Neural cell (in vitro differentiated cells): ENCODE measurements at regions not wholly inside any gene's neighbourhood (a gene's known extent, or its start where the extent isn't known, plus 50 kb on each side); places are given as distances from the start of the nearest gene placed in this dataset.

ENCODE experiments used
- H2AFZ ChIP-seq: fragments of 200-600, 300-800 bp; sonication (generic), shearing (Covaris generic); 2 replicates; pipeline ENCODE4 v1.6.0; 2014; ENCODE audit warnings: low read depth, mild to moderate bottlenecking, antibody characterized with exemption, low read length, moderate library complexity
- H3F3A ChIP-seq: fragments of 200-600 bp; shearing (Covaris generic); 2 replicates; pipeline ENCODE4 v1.6.1; 2016; ENCODE audit warnings: mild to moderate bottlenecking, moderate library complexity, mixed read lengths, antibody characterized with exemption, low read length; ENCODE audit not compliant: insufficient read depth, poor library complexity, severe bottlenecking
- H3K27ac ChIP-seq: fragments of 200-600, 300-800 bp; sonication (generic), shearing (Covaris generic); 2 replicates; pipeline ENCODE4 v1.5.1; 2014; ENCODE audit warnings: mild to moderate bottlenecking, low read length, moderate library complexity
- H3K27me3 ChIP-seq: fragments of 300-800, 200-600 bp; sonication (generic), shearing (Covaris generic); 2 replicates; pipeline ENCODE4 v1.6.0; 2014; ENCODE audit warnings: mild to moderate bottlenecking, low read depth, low read length, moderate library complexity; ENCODE audit not compliant: insufficient read depth
- H3K36me3 ChIP-seq: fragments of 300-800, 200-600 bp; sonication (generic), shearing (Covaris generic); 2 replicates; pipeline ENCODE4 v1.5.1; 2014; ENCODE audit warnings: mild to moderate bottlenecking, antibody characterized with exemption, low read length, moderate library complexity; ENCODE audit not compliant: insufficient read depth
- H3K4me2 ChIP-seq: fragments of 300-800, 200-600 bp; sonication (generic), shearing (Covaris generic); 2 replicates; pipeline ENCODE4 v1.6.0; 2014; ENCODE audit warnings: mild to moderate bottlenecking, low read length
- H3K4me3 ChIP-seq: fragments of 300-800, 200-600 bp; sonication (generic), shearing (Covaris generic); 2 replicates; pipeline ENCODE4 v1.5.1; 2014; ENCODE audit warnings: mild to moderate bottlenecking, low read length, moderate library complexity
- H3K79me2 ChIP-seq: fragments of 200-600 bp; shearing (Covaris generic); replicated peaks from 2 replicates; pipeline ENCODE4 v1.6.0; 2014; ENCODE audit warnings: mild to moderate bottlenecking, low read length, moderate library complexity; ENCODE audit not compliant: insufficient read depth
- H3K9ac ChIP-seq: fragments of 300-800, 200-600 bp; sonication (generic), shearing (Covaris generic); 2 replicates; pipeline ENCODE4 v1.6.1; 2016; ENCODE audit warnings: mild to moderate bottlenecking, low read length, mixed read lengths
- H3K9me2 ChIP-seq: fragments of 200-600 bp; shearing (Covaris generic); 2 replicates; pipeline ENCODE4 v1.6.1; 2016; ENCODE audit warnings: mild to moderate bottlenecking, low read length, mixed read lengths; ENCODE audit not compliant: insufficient read depth
- H3K9me3 ChIP-seq: fragments of 200-600, 300-800 bp; sonication (generic), shearing (Covaris generic); 2 replicates; pipeline ENCODE4 v1.6.1; 2016; ENCODE audit warnings: mild to moderate bottlenecking, mixed run types, low read length, moderate library complexity, mixed read lengths
- H4K20me1 ChIP-seq: fragments of 200-600 bp; shearing (Covaris generic); 2 replicates; pipeline ENCODE4 v1.6.1; 2016; ENCODE audit warnings: mild to moderate bottlenecking, mixed run types; ENCODE audit not compliant: insufficient read depth
- EP300 ChIP-seq: fragments of 450-650 bp; conservative IDR thresholded peaks from 2 replicates; pipeline ENCODE4 v1.6.1; 2014; ENCODE audit warnings: antibody characterized with exemption, mild to moderate bottlenecking, moderate library complexity; ENCODE audit not compliant: poor library complexity, severe bottlenecking
- EZH2 ChIP-seq: fragments of 200-600, 300-800 bp; shearing (Covaris generic), sonication (generic); IDR thresholded peaks from 2 replicates; pipeline ENCODE4 v1.6.1; 2014; ENCODE audit warnings: antibody characterized with exemption, low read length, borderline replicate concordance, mild to moderate bottlenecking; ENCODE audit not compliant: insufficient read depth, poor library complexity, severe bottlenecking
- MXI1 ChIP-seq: fragments of 450-650 bp; conservative IDR thresholded peaks from 2 replicates; pipeline ENCODE4 v1.6.1; 2014; ENCODE audit warnings: antibody characterized with exemption, mild to moderate bottlenecking; ENCODE audit not compliant: poor library complexity, severe bottlenecking
- POLR2AphosphoS5 ChIP-seq: IDR thresholded peaks from 2 replicates; pipeline ENCODE4 v1.6.1; 2012
- RAD21 ChIP-seq: fragments of 450-650 bp; conservative IDR thresholded peaks from 2 replicates; pipeline ENCODE4 v1.6.1; 2014; ENCODE audit warnings: antibody characterized with exemption, mild to moderate bottlenecking, moderate library complexity
- SMC3 ChIP-seq: fragments of 450-650 bp; conservative IDR thresholded peaks from 2 replicates; pipeline ENCODE4 v1.6.1; 2014; ENCODE audit warnings: antibody characterized with exemption, mild to moderate bottlenecking, moderate library complexity; ENCODE audit not compliant: poor library complexity
- TAF1 ChIP-seq: IDR thresholded peaks from 2 replicates; pipeline ENCODE4 v1.6.1; 2012; ENCODE audit warnings: low read depth
- TF ChIP-seq, protein P1 (sequence below): fragments of 450-650 bp; IDR thresholded peaks from 2 replicates; pipeline ENCODE4 v1.5.1; 2014; ENCODE audit warnings: antibody characterized with exemption, mild to moderate bottlenecking, moderate library complexity; ENCODE audit not compliant: poor library complexity, severe bottlenecking
- TF ChIP-seq, protein P2 (sequence below): IDR thresholded peaks from 2 replicates; pipeline ENCODE4 v1.6.1; 2012; ENCODE audit warnings: borderline replicate concordance

DNA sequence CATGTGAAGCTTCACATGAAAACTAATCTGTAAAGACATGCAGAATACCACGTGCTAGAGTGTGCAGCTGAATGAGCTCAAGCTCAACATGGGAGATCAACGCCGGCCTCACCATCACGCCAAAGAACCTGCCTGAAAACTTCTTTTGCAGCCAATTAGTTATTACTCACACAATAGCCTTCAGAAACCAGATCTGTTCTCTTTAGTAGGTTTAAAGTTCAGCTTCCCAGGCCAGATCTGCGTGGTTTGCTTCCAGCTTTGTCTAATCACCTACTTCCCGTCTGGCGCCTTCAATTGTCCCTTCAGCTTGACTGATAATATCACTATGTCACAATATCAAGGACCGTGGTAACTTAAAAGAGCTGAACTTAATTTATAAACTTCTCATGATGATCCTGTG, 68.0 kb upstream of the ZNF236 start:
- no peaks in the 10 kb centered on the region for H3K9me2 ChIP-seq

DNA sequence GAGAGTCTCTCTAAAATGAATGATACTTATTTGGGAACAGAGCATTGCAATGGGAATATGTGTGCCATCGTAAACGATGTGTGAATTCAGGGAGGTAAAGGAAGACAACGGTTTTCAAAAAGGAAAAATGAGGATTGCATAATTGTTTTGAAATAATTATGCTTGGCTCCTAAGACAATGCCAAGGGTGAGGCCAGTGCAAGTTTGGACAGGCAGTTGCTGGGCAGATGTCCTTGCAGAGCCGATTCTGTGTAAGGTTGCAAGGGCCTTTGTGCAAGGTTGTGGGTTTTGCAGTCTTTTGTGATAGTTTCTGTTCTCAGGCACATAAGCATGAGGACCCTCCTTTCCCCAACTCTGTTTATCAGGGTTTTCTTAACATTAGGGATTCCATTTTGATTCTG, 70.0 kb upstream of the ZNF236 start:
- Histone ChIP-seq H3K4me2 (no peak overlapping the region), H3K9ac (no peak overlapping the region), H3K27me3 (no peaks in the 10 kb centered on the region), H3K79me2 (no peaks in the 10 kb centered on the region), H2AFZ (no peak overlapping the region), H3K9me3 (no peaks in the 10 kb centered on the region), H3K27ac (no peak overlapping the region), H3K4me3 (no peak overlapping the region), H3F3A (no peaks in the 10 kb centered on the region), H3K36me3 (no peaks in the 10 kb centered on the region), H4K20me1 (no peaks in the 10 kb centered on the region), H3K9me2 (no peaks in the 10 kb centered on the region)
- no peak for TF ChIP-seq EZH2

More for the DNA sequence above, 68.0 kb upstream of the ZNF236 start:
- no peak overlapping the region for H3K4me3 ChIP-seq
- H3K27me3 ChIP-seq = no peaks in the 10 kb centered on the region
- H2AFZ ChIP-seq = no peak overlapping the region
- H4K20me1 ChIP-seq = no peaks in the 10 kb centered on the region
- H3K9me3 ChIP-seq = no peaks in the 10 kb centered on the region
- TF ChIP-seq, protein P1, sequence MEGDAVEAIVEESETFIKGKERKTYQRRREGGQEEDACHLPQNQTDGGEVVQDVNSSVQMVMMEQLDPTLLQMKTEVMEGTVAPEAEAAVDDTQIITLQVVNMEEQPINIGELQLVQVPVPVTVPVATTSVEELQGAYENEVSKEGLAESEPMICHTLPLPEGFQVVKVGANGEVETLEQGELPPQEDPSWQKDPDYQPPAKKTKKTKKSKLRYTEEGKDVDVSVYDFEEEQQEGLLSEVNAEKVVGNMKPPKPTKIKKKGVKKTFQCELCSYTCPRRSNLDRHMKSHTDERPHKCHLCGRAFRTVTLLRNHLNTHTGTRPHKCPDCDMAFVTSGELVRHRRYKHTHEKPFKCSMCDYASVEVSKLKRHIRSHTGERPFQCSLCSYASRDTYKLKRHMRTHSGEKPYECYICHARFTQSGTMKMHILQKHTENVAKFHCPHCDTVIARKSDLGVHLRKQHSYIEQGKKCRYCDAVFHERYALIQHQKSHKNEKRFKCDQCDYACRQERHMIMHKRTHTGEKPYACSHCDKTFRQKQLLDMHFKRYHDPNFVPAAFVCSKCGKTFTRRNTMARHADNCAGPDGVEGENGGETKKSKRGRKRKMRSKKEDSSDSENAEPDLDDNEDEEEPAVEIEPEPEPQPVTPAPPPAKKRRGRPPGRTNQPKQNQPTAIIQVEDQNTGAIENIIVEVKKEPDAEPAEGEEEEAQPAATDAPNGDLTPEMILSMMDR = no peak
- TF ChIP-seq SMC3 = no peak
- TF ChIP-seq, protein P2, sequence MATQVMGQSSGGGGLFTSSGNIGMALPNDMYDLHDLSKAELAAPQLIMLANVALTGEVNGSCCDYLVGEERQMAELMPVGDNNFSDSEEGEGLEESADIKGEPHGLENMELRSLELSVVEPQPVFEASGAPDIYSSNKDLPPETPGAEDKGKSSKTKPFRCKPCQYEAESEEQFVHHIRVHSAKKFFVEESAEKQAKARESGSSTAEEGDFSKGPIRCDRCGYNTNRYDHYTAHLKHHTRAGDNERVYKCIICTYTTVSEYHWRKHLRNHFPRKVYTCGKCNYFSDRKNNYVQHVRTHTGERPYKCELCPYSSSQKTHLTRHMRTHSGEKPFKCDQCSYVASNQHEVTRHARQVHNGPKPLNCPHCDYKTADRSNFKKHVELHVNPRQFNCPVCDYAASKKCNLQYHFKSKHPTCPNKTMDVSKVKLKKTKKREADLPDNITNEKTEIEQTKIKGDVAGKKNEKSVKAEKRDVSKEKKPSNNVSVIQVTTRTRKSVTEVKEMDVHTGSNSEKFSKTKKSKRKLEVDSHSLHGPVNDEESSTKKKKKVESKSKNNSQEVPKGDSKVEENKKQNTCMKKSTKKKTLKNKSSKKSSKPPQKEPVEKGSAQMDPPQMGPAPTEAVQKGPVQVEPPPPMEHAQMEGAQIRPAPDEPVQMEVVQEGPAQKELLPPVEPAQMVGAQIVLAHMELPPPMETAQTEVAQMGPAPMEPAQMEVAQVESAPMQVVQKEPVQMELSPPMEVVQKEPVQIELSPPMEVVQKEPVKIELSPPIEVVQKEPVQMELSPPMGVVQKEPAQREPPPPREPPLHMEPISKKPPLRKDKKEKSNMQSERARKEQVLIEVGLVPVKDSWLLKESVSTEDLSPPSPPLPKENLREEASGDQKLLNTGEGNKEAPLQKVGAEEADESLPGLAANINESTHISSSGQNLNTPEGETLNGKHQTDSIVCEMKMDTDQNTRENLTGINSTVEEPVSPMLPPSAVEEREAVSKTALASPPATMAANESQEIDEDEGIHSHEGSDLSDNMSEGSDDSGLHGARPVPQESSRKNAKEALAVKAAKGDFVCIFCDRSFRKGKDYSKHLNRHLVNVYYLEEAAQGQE = no peak
- TF ChIP-seq EP300 = no peak
- no peak for TF ChIP-seq POLR2AphosphoS5
- TF ChIP-seq TAF1 = no peak
- no peak for TF ChIP-seq RAD21
- no peak for TF ChIP-seq MXI1
- no peak for TF ChIP-seq EZH2
- no peaks in the 10 kb centered on the region for H3K79me2 ChIP-seq
- no peaks in the 10 kb centered on the region for H3F3A ChIP-seq
- H3K9ac ChIP-seq = no peak overlapping the region
- H3K4me2 ChIP-seq = no peak overlapping the region
- H3K36me3 ChIP-seq = no peaks in the 10 kb centered on the region
- no peak overlapping the region for H3K27ac ChIP-seq
